Muscle of leg (tissue), 3 donors: ENCODE measurements at regions not wholly inside any gene's neighbourhood (a gene's known extent, or its start where the extent isn't known, plus 50 kb on each side); places are given as distances from the start of the nearest gene placed in this dataset.

Experiments
- DNase-seq: peaks from one replicate; pipeline ENCODE4 v3.0.0; 2013
- H3K27ac ChIP-seq: one replicate; pipeline ENCODE4 v1.5.1; 2013; ENCODE audit warnings: mild to moderate bottlenecking, low read length, control low read depth
- H3K27me3 ChIP-seq: one replicate; pipeline ENCODE4 v1.6.1; 2013; ENCODE audit warnings: low read length; ENCODE audit not compliant: control insufficient read depth, insufficient read depth
- H3K36me3 ChIP-seq: one replicate; pipeline ENCODE4 v1.6.1; 2013; ENCODE audit warnings: low read length; ENCODE audit not compliant: control insufficient read depth, insufficient read depth
- H3K4me1 ChIP-seq: one replicate; pipeline ENCODE4 v1.6.1; 2013; ENCODE audit warnings: low read length; ENCODE audit not compliant: control insufficient read depth, insufficient read depth
- H3K4me3 ChIP-seq: one replicate; pipeline ENCODE4 v1.5.1; 2013; ENCODE audit warnings: low read length, control low read depth
- H3K9me3 ChIP-seq: replicated peaks from 2 replicates; pipeline ENCODE4 v1.6.1; 2013; ENCODE audit warnings: low read depth, low read length; ENCODE audit not compliant: control insufficient read depth
- WGBS: methylation state at CpG from one replicate; pipeline ENCODE4 v1.1.5; 2013; ENCODE audit warnings: missing lambda C conversion rate; ENCODE audit not compliant: insufficient coverage; 5-methylcytosine and 5-hydroxymethylcytosine counted together

- no peaks in the 10 kb centered on the region for H3K4me1 ChIP-seq
- peak; percentile 69 for DNase-seq
Observed at GRCh38 chr5:168006456-168007130, 284.9 kb upstream of the WWC1 start.

DNA sequence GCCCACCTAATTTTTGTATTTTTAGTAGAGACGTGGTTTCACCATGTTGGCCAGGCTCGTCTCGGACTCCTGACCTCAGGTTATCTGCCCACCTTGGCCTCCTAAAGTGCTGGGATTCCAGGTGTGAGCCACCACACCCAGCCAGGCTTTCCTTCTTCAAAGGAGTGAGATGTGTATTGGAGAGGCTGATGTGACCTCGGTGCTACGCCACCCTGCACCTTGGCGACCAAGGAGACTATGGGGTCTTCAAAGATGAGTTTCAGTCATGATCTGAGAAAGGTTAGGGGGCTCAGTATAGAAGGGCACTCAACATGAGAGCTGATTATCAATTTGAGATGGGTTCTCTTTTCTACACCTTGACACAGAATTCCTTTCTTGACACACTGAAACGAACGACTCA lies 284.2 kb upstream of the WWC1 start:
- Histone ChIP-seq H3K4me3 (no peak overlapping the region), H3K36me3 (no peaks in the 10 kb centered on the region), H3K9me3 (no peaks in the 10 kb centered on the region), H3K27me3 (no peaks in the 10 kb centered on the region), H3K4me1 (no peaks in the 10 kb centered on the region), H3K27ac (no peak overlapping the region)
- 96% methylated on average over 5 of the region's 8 CpGs for WGBS
- no peak for DNase-seq

More at GRCh38 chr5:168006456-168007130, 284.9 kb upstream of the WWC1 start:
- Histone ChIP-seq H3K27ac (no peak overlapping the region), H3K27me3 (no peaks in the 10 kb centered on the region), H3K9me3 (no peaks in the 10 kb centered on the region), H3K4me3 (no peak overlapping the region), H3K36me3 (no peaks in the 10 kb centered on the region)
- WGBS = 18% methylated on average over 3 of the region's 10 CpGs

DNA sequence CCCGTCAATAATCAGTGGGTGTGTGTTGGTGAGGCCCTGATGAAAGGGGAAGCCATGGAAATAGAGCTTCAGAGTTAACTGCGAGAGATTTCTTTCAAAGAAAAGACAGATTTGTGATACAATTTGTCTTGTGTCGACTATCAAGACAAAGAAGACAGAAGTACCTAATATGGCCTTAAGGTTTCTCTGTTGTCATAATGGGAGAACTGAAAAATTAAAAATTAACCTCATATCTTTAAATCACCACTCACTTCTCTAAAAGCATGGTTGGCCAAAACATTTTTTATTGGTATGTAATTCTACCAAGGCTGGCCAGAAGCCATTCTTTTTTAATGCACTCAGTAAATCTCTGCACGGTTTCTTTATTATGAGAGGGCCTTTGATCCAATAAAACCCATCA lies 282.9 kb upstream of the WWC1 start:
- no peaks in the 10 kb centered on the region for H3K27me3 ChIP-seq
- no peak for DNase-seq
- H3K4me3 ChIP-seq = no peak overlapping the region
- H3K4me1 ChIP-seq = no peaks in the 10 kb centered on the region
- H3K9me3 ChIP-seq = no peaks in the 10 kb centered on the region
- WGBS = 60% methylated on average over 1 of the region's 4 CpGs
- H3K36me3 ChIP-seq = no peaks in the 10 kb centered on the region
- no peak overlapping the region for H3K27ac ChIP-seq

- H3K27me3 ChIP-seq = no peaks in the 10 kb centered on the region
Observed at GRCh38 chr5:168011096-168011495, 280.3 kb upstream of the WWC1 start.

DNA sequence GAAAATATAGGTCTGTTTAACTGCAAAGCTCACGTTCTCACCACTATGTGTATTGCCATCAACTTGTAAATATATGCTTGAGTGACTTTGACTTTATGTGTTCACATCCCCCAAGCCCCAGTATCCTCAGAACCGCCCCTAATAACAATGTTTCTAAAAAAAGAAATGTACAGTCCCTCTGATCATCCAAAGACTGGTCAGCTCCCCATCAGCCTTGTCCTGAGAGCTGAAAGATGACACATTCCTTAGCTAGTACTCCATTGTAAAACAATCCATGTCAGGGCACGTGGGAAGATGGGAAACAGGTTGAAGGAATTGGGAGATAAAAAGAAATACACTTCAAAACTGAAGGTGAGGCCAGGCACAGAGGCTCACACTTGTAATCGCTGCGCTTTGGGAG lies 279.4 kb upstream of the WWC1 start:
- Histone ChIP-seq H3K4me1 (no peaks in the 10 kb centered on the region), H3K9me3 (no peaks in the 10 kb centered on the region), H3K4me3 (no peak overlapping the region), H3K36me3 (no peaks in the 10 kb centered on the region), H3K27ac (no peak overlapping the region), H3K27me3 (no peaks in the 10 kb centered on the region)
- no peak for DNase-seq
- WGBS = 89% methylated on average over 3 of the region's 5 CpGs

More at GRCh38 chr5:168011096-168011495, 280.3 kb upstream of the WWC1 start:
- Histone ChIP-seq H3K27ac (no peak overlapping the region), H3K9me3 (no peaks in the 10 kb centered on the region), H3K36me3 (no peaks in the 10 kb centered on the region), H3K4me3 (no peak overlapping the region), H3K4me1 (no peaks in the 10 kb centered on the region)
- DNase-seq = no peak
- WGBS = no CpG with 5 or more reads among the region's 6 CpGs

DNA sequence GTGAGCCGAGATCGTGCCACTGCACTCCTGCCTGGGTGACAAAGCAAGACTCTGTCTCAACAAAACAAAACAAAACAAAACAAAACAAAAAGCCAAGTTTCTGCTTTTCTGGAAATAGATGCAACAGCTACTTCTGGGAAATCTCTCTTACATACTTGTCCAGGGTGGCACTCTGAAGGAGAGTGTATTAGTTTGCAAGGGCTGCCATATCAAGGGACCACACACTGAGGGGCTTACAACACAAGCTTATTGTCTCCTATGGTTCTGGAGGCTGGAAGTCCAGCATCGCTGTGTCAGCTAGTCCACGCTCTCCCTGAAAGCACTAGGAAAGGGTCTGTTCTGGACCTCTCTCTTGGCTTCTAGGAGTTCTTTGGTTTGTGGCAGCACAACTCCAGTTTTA lies 277.9 kb upstream of the WWC1 start:
- H3K27ac ChIP-seq = no peak overlapping the region
- 96% methylated on average over 2 of the region's 4 CpGs for WGBS
- H3K36me3 ChIP-seq = no peaks in the 10 kb centered on the region
- no peaks in the 10 kb centered on the region for H3K4me1 ChIP-seq
- no peak for DNase-seq
- no peaks in the 10 kb centered on the region for H3K9me3 ChIP-seq
- H3K27me3 ChIP-seq = no peaks in the 10 kb centered on the region
- H3K4me3 ChIP-seq = no peak overlapping the region

GRCh38 chr5:168014433-168015123 lies 276.9 kb upstream of the WWC1 start:
- peak; percentile 50 for DNase-seq
- Histone ChIP-seq H3K4me3 (no peak overlapping the region), H3K27me3 (no peaks in the 10 kb centered on the region), H3K4me1 (no peaks in the 10 kb centered on the region), H3K9me3 (no peaks in the 10 kb centered on the region), H3K27ac (no peak overlapping the region), H3K36me3 (no peaks in the 10 kb centered on the region)
- 69% methylated on average over 3 of the region's 5 CpGs for WGBS

DNA sequence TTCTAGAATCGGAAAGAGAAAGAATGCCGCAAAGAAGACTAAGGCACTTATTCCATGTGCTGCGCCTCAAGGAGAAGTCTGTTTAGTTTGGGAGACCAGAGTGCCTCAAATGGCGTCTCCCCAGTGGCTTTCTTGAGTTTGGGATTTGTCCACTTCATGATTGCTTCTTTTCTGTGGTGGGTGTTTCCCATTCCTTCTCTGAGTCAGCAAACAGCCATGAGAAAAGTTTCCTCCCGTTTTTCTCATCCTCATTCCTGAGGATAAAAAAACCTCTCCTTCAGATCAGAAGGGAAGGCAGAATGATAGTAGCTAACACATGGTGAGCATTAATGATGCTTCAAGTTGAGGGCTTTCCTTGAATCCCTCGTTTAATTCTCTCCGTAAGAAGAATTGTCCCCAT lies 275.9 kb upstream of the WWC1 start:
- no peak overlapping the region for H3K4me3 ChIP-seq
- WGBS = 93% methylated on average over 6 of the region's 7 CpGs
- H3K4me1 ChIP-seq = no peaks in the 10 kb centered on the region
- no peak for DNase-seq
- no peaks in the 10 kb centered on the region for H3K36me3 ChIP-seq
- H3K9me3 ChIP-seq = no peaks in the 10 kb centered on the region
- H3K27me3 ChIP-seq = peaks cover under 1% of the 10 kb centered on the region
- no peak overlapping the region for H3K27ac ChIP-seq

DNA sequence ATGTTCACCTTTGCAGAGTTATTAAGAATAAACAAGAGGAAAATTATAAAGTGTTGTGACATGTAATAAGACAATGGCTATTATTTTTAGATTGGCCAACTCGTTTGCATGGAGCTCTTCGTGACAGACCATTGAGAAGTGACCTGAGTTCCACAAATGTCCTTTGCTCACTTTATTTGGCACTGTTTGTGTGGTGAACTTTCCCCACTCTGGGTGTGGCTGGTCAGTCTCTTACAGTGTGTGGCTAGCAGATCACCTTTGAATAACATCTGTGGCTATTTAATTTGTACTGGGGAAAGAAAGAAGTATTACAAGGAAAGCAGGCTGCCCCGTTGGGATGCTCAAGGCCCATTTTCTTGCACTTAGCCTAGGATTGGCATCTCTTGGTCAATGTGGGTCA lies 274.1 kb upstream of the WWC1 start:
- peaks cover 6% of the 10 kb centered on the region for H3K27me3 ChIP-seq
- no peaks in the 10 kb centered on the region for H3K36me3 ChIP-seq
- H3K27ac ChIP-seq = no peak overlapping the region
- no peak overlapping the region for H3K4me3 ChIP-seq
- WGBS = 83% methylated on average over 1 of the region's 3 CpGs
- peaks cover 1% of the 10 kb centered on the region for H3K4me1 ChIP-seq
- no peak for DNase-seq
- no peaks in the 10 kb centered on the region for H3K9me3 ChIP-seq

- DNase-seq = no peak
- H3K9me3 ChIP-seq = no peaks in the 10 kb centered on the region
- no peak overlapping the region for H3K4me3 ChIP-seq
- H3K27ac ChIP-seq = no peak overlapping the region
- WGBS = 92% methylated on average over 3 of the region's 3 CpGs
- no peaks in the 10 kb centered on the region for H3K36me3 ChIP-seq
- H3K27me3 ChIP-seq = peaks cover 6% of the 10 kb centered on the region
- H3K4me1 ChIP-seq = peaks cover 8% of the 10 kb centered on the region
Observed at GRCh38 chr5:168019143-168019542, 272.3 kb upstream of the WWC1 start.
